ENCODE measurements at regions not wholly inside any gene's neighbourhood (a gene's known extent, or its start where the extent isn't known, plus 50 kb on each side); places are given as distances from the start of the nearest gene placed in this dataset.

DNA sequence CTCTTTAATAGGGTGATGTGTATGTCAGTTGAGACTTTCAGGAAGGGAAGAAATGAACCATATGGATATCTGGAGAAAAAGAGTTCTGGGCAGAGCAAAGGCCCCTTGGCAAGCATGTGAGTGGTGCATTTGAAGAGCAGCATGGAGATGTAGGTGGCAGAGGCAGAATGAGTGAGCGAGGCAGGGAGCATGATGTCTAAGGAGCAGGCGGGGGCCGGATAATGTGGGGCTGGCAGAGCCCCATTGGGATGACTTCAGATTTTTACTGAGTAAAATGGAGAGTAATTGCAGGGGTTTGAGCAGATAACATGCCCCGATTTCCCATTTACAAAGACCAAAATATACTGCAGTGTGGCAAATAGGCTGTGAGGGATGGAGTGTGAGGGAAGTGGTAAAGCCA lies 52.9 kb upstream of the PLCL2 start:
- Histone ChIP-seq H3K36me3 (no peaks in the 10 kb centered on the region), H3K4me3 (no peak overlapping the region), H3K9me3 (no peaks in the 10 kb centered on the region), H3K27ac (no peak overlapping the region), H3K4me1 (no peaks in the 10 kb centered on the region), H3K27me3 (no peaks in the 10 kb centered on the region)
- intact Hi-C loops (cut with DNase I) = no loop called here
- DNase-seq (ENCODE audit: extremely low spot score in 2 of 2) = no peak
- no peak for TF ChIP-seq POLR2AphosphoS5 (IDR thresholded peaks at IDR 0.05; ENCODE audit: insufficient read depth in 1 of 2, low read depth in 1 of 2)
- TF ChIP-seq, protein P1, sequence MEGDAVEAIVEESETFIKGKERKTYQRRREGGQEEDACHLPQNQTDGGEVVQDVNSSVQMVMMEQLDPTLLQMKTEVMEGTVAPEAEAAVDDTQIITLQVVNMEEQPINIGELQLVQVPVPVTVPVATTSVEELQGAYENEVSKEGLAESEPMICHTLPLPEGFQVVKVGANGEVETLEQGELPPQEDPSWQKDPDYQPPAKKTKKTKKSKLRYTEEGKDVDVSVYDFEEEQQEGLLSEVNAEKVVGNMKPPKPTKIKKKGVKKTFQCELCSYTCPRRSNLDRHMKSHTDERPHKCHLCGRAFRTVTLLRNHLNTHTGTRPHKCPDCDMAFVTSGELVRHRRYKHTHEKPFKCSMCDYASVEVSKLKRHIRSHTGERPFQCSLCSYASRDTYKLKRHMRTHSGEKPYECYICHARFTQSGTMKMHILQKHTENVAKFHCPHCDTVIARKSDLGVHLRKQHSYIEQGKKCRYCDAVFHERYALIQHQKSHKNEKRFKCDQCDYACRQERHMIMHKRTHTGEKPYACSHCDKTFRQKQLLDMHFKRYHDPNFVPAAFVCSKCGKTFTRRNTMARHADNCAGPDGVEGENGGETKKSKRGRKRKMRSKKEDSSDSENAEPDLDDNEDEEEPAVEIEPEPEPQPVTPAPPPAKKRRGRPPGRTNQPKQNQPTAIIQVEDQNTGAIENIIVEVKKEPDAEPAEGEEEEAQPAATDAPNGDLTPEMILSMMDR (IDR thresholded peaks at IDR 0.05) = no peak

DNA sequence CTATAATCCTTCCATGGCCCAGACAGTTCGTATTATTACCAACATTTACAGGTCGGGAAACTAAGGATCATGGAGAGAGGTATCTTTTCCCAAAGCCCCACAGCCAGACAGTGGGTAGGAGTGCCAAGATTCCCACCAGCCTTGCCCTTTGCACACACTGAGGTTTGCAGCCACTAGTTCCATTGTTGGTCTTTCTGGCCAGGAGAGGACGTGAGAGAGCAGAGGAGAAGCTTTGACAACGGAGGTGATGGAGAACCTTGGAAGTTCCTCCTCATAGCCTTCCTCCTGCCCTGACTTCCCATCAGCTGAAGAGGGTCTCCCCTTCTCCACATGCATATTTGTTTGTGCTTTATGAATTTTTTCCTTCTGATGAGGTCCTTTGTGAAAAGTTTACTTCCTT lies 50.5 kb upstream of the PLCL2 start:
- no peak for DNase-seq (ENCODE audit: extremely low spot score in 2 of 2)
- Histone ChIP-seq H3K27me3 (no peaks in the 10 kb centered on the region), H3K36me3 (no peaks in the 10 kb centered on the region), H3K9me3 (no peaks in the 10 kb centered on the region), H3K27ac (no peak overlapping the region), H3K4me1 (no peaks in the 10 kb centered on the region), H3K4me3 (no peak overlapping the region)
- TF ChIP-seq, protein P1 (IDR thresholded peaks at IDR 0.05) = no peak
- TF ChIP-seq POLR2A (IDR thresholded peaks at IDR 0.05) (no peak), POLR2AphosphoS5 (IDR thresholded peaks at IDR 0.05; ENCODE audit: insufficient read depth in 1 of 2, low read depth in 1 of 2) (no peak)
- intact Hi-C loops (cut with DNase I) = no loop called here

DNA sequence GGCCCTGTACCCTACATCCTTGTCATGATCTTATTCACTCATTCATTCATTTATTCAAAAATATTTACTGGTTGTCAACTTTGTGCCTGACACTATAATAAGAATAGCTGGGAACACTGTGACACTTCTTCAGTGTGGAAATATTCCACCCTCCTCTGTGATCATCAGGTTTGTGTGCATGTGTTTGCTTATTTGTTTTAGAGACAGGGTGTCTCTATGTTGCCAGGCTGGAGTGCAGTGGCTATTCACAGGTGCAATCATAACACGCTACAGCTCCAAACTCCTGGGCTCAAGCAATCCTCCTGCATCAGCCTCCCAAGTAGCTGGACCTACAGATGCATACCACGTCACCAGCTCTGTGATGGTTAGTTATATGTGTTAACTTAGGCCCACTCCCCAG lies 50.0 kb upstream of the PLCL2 start:
- Histone ChIP-seq H3K4me3 (no peak overlapping the region), H3K36me3 (no peaks in the 10 kb centered on the region), H3K9me3 (no peaks in the 10 kb centered on the region), H3K4me1 (no peaks in the 10 kb centered on the region), H3K27ac (no peak overlapping the region), H3K27me3 (no peaks in the 10 kb centered on the region)
- no peak for DNase-seq (ENCODE audit: extremely low spot score in 2 of 2)
- no peak for TF ChIP-seq POLR2A (IDR thresholded peaks at IDR 0.05)
- TF ChIP-seq POLR2AphosphoS5 (IDR thresholded peaks at IDR 0.05; ENCODE audit: insufficient read depth in 1 of 2, low read depth in 1 of 2) = no peak
- TF ChIP-seq, protein P1 (IDR thresholded peaks at IDR 0.05) = no peak
- intact Hi-C loops (cut with DNase I) = no loop called here

All from vagina (tissue), 2 donors.